Neural crest cell (in vitro differentiated cells): ENCODE measurements at regions not wholly inside any gene's neighbourhood (a gene's known extent, or its start where the extent isn't known, plus 50 kb on each side); places are given as distances from the start of the nearest gene placed in this dataset.
"Not testable (repeated sequence)": the region's sequence is repeated elsewhere in the genome, so short reads cannot be mapped to it uniquely, and the experiment has no call there.

Experiments
- DNase-seq: peaks from one replicate; pipeline ENCODE4 v3.0.0; 2021; ENCODE audit warnings: low read depth, mixed read lengths, low spot score
- H3K27ac Mint-ChIP-seq: one replicate; pipeline ENCODE4 v1.8.0; 2021; ENCODE audit warnings: mild to moderate bottlenecking, mixed read lengths; ENCODE audit not compliant: unreplicated experiment
- H3K27me3 Mint-ChIP-seq: 2 replicates; pipeline ENCODE4 v1.8.0; 2021; ENCODE audit warnings: low read depth, mild to moderate bottlenecking, mixed read lengths
- H3K36me3 Mint-ChIP-seq: 2 replicates; pipeline ENCODE4 v1.8.0; 2021; ENCODE audit warnings: low read depth, mild to moderate bottlenecking, mixed read lengths
- H3K4me1 Mint-ChIP-seq: 2 replicates; pipeline ENCODE4 v1.8.0; 2021; ENCODE audit warnings: mixed read lengths
- H3K4me3 Mint-ChIP-seq: one replicate; pipeline ENCODE4 v1.8.0; 2021; ENCODE audit warnings: mild to moderate bottlenecking, mixed read lengths
- H3K9me3 Mint-ChIP-seq: 2 replicates; pipeline ENCODE4 v1.8.0; 2021; ENCODE audit warnings: mixed read lengths
- TF ChIP-seq, protein P1 (sequence below): fragments of 200-600 bp; sonication (generic); conservative IDR thresholded peaks from 2 replicates; pipeline ENCODE4 v1.5.0; 2021; ENCODE audit warnings: antibody characterized with exemption, mild to moderate bottlenecking

- not testable (repeated sequence) for H3K36me3 Mint-ChIP-seq, H3K27ac Mint-ChIP-seq, H3K4me1 Mint-ChIP-seq, H3K9me3 Mint-ChIP-seq, H3K27me3 Mint-ChIP-seq, H3K4me3 Mint-ChIP-seq
- TF ChIP-seq, protein P1, sequence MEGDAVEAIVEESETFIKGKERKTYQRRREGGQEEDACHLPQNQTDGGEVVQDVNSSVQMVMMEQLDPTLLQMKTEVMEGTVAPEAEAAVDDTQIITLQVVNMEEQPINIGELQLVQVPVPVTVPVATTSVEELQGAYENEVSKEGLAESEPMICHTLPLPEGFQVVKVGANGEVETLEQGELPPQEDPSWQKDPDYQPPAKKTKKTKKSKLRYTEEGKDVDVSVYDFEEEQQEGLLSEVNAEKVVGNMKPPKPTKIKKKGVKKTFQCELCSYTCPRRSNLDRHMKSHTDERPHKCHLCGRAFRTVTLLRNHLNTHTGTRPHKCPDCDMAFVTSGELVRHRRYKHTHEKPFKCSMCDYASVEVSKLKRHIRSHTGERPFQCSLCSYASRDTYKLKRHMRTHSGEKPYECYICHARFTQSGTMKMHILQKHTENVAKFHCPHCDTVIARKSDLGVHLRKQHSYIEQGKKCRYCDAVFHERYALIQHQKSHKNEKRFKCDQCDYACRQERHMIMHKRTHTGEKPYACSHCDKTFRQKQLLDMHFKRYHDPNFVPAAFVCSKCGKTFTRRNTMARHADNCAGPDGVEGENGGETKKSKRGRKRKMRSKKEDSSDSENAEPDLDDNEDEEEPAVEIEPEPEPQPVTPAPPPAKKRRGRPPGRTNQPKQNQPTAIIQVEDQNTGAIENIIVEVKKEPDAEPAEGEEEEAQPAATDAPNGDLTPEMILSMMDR = peak; percentile 11
- DNase-seq = peak; percentile 23
These were observed 435.9 kb downstream of the SPATA31A1 start for GRCh38 chr9:39791356-39791755.

GRCh38 chr9:39797935-39798334, 442.5 kb downstream of the SPATA31A1 start:
- H3K9me3 Mint-ChIP-seq, DNase-seq, H3K4me1 Mint-ChIP-seq, H3K27me3 Mint-ChIP-seq, H3K27ac Mint-ChIP-seq, H3K4me3 Mint-ChIP-seq, H3K36me3 Mint-ChIP-seq: not testable (repeated sequence)

- not testable (repeated sequence) for H3K27ac Mint-ChIP-seq, H3K4me3 Mint-ChIP-seq, H3K4me1 Mint-ChIP-seq, H3K27me3 Mint-ChIP-seq, DNase-seq, H3K36me3 Mint-ChIP-seq, H3K9me3 Mint-ChIP-seq
These were observed 443.8 kb downstream of the SPATA31A1 start for GRCh38 chr9:39799252-39799651.

GRCh38 chr9:39802561-39802960, 447.1 kb downstream of the SPATA31A1 start:
- H3K9me3 Mint-ChIP-seq, H3K4me1 Mint-ChIP-seq, H3K4me3 Mint-ChIP-seq: not testable (repeated sequence)

DNA sequence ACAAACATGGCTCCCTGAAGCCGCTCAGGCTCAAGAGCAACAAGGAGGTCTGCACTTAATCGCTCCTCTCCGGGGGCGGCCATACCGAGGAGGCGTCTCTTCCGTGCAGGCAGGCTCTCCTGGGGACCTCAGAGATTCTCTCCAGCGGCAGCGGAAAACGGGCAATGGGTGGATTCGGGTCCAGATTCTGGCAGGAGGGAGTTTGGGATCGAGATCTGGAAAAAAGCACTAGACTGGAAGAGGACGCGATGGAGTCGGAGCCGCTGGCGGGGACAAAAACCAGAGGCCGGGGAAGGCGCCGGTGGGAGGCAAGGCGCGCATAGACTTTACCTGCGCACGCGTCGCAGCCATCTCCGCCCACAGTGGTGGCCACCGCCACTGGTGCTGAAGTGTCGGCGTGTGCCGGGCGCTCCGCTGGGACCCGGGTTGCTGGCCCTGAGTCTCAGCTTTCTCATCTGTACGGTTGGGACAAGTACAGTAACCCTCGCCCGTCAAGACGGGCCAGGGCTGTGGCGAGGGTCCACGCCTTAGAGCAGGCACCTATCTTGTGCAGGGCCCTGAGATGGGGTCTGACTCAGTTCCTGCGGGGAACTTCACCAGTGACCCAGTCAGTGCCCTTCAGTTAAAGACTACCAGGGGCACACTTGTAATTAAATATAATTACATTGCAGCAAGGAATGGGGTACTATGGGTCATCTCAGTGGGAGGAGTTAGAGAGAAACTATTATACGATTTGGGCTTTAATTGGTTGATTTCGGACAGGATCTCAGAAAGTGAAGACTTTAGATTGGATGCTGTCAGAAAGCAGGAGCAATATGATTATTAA, 454.1 kb downstream of the SPATA31A1 start:
- not testable (repeated sequence) for H3K4me1 Mint-ChIP-seq, H3K36me3 Mint-ChIP-seq, H3K27me3 Mint-ChIP-seq, H3K9me3 Mint-ChIP-seq
- peak; percentile 49 for DNase-seq
- Mint-ChIP-seq H3K4me3 (peak overlapping the region; percentile 93), H3K27ac (peak overlapping the region; percentile 100)

More at GRCh38 chr9:39802561-39802960, 447.1 kb downstream of the SPATA31A1 start:
- not testable (repeated sequence) for H3K27me3 Mint-ChIP-seq, DNase-seq, H3K36me3 Mint-ChIP-seq, H3K27ac Mint-ChIP-seq

DNA sequence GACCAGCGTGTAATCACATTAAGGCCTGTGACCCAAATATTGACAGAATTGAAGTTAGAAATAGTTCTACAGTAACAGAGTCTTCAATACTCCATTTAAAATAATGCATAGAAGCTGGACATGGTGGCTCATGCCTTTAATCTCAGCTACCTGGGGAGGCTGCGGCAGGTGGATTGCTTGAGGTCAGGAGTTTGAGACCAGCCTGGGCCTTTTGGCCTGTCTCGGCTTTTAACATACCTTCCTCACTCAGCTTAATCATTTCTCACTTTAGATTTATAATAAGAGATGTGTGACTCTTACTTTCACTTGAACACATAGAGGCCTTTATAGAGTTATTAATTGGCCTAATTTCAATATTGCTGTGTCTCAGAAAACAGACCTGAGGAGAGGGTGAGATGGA, 454.9 kb downstream of the SPATA31A1 start:
- H3K4me1 Mint-ChIP-seq, H3K36me3 Mint-ChIP-seq, H3K27ac Mint-ChIP-seq, H3K9me3 Mint-ChIP-seq, H3K27me3 Mint-ChIP-seq, DNase-seq: not testable (repeated sequence)
- peak overlapping the region; percentile 66 for H3K4me3 Mint-ChIP-seq

DNA sequence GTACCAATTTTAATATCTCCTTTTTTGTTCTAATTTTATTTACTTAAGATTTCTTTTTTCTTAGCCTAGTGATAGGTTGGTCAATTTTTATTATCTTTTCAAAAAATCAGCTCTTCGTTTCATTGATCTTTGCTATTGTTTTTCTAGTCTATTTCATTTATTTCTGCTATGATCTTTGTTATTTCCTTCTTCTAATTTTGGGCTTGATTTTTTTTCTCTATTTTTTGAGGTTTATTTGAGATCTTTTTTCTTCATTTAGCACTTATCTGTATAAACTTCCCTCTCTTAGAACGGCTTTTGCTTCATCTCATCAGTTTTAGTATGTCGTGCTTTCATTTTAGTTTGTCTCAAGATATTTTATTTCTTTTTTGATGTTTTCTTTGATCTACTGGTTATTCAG, 456.1 kb downstream of the SPATA31A1 start:
- H3K9me3 Mint-ChIP-seq, H3K27me3 Mint-ChIP-seq, H3K36me3 Mint-ChIP-seq, H3K4me3 Mint-ChIP-seq, DNase-seq, H3K4me1 Mint-ChIP-seq, H3K27ac Mint-ChIP-seq: not testable (repeated sequence)

- not testable (repeated sequence) for H3K27me3 Mint-ChIP-seq, H3K36me3 Mint-ChIP-seq, H3K4me3 Mint-ChIP-seq, H3K9me3 Mint-ChIP-seq, H3K4me1 Mint-ChIP-seq
- DNase-seq = peak; percentile 36
- TF ChIP-seq, protein P1 = peak; percentile 59
- peak overlapping the region; percentile 80 for H3K27ac Mint-ChIP-seq
These were observed 473.0 kb downstream of the SPATA31A1 start for GRCh38 chr9:39828457-39828856.
